ENCODE measurements at regions not wholly inside any gene's neighbourhood (a gene's known extent, or its start where the extent isn't known, plus 50 kb on each side); places are given as distances from the start of the nearest gene placed in this dataset.

DNA sequence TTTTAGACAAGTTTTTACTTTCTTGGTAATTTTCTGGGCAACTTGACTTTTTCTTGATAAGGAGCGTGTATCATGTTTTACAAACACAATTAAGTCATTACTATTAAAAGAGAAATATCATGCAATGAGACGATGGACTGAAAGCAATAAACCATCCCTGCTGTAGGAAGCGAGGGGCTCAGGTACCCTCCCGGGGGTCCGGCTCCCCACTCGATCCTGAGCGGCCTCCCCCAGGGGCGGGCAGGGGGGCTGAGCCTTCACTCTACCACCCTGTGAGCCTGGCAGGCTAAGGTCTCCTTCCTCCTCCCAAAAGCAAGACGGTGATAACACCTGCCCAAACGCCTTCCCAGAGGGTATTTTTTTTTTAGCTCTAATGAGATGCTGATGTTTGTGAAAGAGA is 51.8 kb upstream of the ADGRA1 start:
- DNase-seq: no peak

- no peak for DNase-seq
Measured at GRCh38 chr10:133034762-133035161, 53.0 kb upstream of the ADGRA1 start.

GRCh38 chr10:133034092-133034491 is 53.6 kb upstream of the ADGRA1 start:
- no peak for DNase-seq

DNA sequence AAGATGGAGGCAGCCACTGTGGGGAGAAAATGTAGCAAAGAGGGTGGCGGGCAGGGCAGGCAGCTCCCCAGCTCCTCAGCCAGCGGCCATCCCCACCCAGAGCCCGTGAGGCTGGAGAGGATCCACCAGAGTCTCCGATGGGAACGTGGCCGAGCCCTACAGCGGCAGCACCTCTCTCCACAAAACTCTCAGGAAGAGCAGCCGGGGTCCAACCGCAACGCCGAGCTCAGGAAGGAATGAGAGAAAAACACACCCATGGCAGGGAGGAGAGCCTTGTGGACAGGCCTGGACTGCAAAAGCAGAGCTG is 54.0 kb upstream of the ADGRA1 start:
- DNase-seq: no peak

GRCh38 chr10:133032976-133033741 is 54.6 kb upstream of the ADGRA1 start:
- DNase-seq: no peak

DNA sequence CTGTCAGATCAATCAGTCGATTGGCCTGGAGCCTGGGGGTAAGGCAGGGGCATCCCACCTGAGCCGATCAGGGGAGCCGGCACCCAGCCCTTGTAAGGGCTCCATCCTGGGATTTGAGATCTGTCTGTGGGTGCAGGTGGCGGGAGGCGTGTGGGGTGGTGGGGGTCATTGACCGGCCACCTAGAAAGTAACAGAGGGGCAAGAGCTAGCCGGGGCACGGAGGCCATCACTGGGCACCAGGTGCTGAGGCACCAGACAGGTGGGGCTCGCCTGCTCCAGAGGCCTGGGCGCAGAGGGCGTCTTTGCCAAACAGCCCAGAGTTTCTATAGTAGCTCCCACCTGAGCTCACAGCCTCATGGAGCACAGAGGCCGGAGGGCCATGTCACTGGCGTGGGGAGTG is 55.5 kb upstream of the ADGRA1 start:
- DNase-seq: no peak

DNA sequence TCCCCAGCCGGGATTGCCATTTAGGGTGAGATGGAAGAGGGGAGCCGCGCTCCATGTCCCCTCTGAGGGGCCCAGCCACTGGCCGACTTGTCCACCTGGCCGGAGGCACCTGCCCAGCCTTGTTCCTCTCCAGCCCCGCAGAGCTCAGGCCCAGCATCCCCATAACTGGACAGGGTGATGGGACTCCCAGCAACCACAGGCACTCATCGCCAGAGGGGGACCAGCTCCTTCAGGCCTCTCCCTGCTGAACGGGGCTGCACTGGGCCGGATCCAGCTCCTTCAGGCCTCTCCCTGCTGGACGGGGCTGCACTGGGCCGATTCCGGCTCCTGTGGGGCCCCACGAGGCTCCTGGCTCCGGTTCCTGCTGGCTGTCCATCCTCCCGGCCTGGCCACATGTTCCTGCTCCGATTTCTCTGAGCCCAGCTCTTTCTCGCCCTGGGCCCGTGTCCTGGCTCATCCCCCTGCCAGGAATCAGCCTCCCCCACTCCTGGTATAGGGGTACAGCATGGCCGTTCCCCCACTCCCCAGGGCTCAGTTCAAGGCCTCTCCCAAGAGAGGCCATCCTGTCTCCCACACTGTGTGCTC is 56.1 kb upstream of the ADGRA1 start:
- DNase-seq: no peak

- DNase-seq: no peak
Measured at GRCh38 chr10:133030781-133031180, 56.9 kb upstream of the ADGRA1 start.

- DNase-seq: no peak
Measured at GRCh38 chr10:133030126-133030525, 57.6 kb upstream of the ADGRA1 start.

DNA sequence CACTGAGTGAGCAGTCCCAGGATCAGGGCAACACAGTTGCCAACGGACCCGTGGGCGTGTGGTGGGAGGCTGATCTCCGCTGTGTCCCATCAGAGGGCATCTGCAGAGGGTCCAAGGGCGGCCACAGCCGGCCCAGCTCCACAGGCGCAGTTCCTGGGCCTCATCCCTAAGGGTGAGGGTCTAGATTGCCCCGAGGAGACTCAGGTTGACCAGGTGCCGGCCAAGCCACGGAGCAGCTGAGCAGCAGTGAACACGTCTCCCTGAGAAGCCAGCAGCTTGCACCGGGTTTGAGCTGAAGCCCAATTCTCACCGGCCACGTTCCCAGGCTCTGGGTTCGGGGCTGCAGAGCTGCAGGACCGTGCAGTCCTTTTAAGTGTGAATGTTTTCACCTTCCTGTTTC is 58.8 kb upstream of the ADGRA1 start:
- DNase-seq: no peak

- DNase-seq: no peak
Measured at GRCh38 chr10:133028158-133028557, 59.6 kb upstream of the ADGRA1 start.

DNA sequence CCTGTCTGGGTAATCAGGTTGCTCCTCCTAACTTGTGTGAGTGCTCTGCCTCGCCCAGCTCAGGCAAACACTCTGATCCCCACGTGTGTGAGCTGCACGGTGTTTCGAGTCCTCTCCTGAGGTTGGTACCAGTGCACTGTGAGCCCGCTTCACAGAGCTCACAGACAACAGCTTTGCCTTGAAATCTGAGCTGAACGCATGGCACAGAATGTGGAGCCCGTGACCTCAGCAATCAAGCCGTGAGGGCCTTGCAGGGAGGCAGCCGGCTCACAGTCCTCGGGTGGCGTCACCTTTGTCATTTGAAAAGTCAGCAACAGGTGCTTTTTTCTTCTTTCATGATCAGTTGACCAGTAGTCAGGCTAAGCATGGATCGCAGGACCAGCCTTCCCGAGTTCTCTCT is 60.2 kb upstream of the ADGRA1 start:
- no peak for DNase-seq

DNA sequence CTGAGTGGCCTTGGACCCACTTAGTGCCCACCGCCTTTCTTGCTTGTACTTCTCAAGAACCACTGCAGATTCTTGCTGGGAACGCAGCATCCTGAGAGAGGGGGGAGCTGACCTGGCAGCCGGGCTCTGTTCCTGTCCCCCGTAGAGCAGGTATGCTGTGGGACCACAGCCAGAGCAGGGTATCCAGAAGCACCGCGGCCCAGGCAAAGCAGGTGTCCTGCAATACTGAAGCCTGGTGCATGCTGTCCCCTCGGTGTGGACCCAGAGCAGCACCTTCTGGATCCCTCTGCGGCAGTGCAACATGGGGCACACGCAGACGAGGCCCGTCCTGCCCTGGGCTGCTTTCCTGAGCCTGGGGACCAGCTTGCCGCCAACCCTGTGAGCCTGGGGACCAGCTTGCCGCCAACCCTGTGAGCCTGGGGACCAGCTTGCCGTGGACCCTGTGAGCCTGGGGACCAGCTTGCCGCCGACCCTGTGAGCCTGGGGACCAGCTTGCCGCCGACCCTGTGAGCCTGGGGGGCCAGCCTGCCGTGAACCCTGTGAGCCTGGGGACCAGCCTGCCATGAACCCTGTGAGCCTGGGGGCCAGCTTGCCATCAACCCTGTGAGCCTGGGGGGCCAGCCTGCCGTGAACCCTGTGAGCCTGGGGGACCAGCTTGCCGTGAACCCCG is 60.9 kb upstream of the ADGRA1 start:
- DNase-seq: no peak

DNA sequence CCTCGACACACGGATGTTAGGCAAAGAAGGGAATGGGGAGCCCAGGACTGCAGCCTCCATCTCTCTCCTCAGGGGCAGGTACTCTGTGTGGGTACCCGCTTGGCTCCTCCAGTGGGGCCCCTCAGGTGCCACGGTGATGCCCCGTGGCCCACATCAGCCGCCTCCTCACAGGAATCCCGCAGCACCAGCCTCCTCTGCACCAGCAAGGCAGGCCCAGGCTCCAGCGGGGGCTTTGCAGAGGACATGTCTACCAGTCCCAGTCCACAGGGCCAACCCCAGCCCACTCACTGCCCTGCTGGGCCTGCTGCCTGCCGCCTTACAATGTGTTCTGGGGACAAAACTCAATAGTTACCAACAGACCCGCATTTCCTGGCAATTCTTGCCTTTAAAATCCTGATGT is 61.6 kb upstream of the ADGRA1 start:
- no peak for DNase-seq

- no peak for DNase-seq
Measured at GRCh38 chr10:133025558-133026090, 62.1 kb upstream of the ADGRA1 start.

DNA sequence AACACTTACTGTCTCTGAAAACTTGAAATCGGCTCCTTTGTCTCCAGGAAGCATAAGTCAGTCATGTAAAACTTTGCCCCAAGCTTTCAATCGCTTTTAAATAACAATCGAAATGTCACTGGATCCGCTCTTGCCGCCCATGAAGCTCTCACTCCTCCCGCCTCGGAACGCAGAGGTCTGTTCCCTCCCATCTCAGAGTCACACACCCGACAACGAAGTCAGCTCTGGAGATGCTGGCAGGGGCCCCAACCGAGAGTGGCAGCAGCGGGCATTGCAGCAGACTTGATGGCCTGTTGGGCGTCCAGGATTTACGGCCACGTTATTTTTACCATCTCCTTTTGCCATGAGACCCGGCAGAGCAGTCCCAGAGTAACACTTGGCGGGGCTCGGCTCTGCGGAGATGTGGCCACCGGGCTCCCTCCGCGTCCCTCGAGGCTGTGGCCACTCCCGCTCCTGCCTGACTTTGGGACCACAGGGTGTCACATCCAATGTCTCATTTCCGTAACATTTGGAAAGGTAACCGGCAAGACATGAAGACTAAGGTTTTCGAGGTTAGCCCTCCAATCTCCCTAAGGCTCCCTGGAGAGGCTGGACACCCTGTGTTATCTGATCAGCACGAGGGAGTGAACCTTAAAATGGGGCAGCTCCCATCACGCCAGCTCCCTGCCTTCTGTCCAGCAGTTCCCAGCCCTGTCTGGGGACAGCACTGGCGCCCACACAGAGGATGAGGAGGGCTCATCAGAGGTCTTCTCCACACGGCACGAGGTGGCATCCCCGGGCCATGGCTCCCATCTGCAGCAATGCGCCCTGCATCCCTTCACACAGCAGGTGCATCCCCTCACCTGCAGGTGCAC is 62.8 kb upstream of the ADGRA1 start:
- DNase-seq: no peak

- DNase-seq: no peak
Measured at GRCh38 chr10:133023216-133023843, 64.4 kb upstream of the ADGRA1 start.

DNA sequence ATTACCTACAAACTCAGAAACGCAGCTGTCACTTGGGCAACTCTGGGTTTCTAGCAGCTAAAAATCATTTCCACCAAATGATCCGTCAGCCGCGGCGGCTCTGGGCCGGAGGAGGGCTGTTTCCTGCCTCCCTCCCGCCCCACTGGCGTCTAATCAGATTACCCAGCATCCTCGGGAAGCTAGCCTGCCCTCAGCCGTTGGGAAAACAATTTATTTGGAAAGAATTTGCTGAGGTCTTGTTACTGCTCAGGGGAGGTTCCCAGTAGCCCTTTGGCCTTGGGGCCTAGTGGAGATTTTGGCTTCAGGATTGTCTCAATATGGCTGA is 65.0 kb upstream of the ADGRA1 start:
- DNase-seq: peak; percentile 67 to 68

- peak in 1 of 2 donors; percentile 7 for DNase-seq
Measured at GRCh38 chr10:133021963-133022775, 65.6 kb upstream of the ADGRA1 start.

- no peak for DNase-seq
Measured at GRCh38 chr10:133021116-133021962, 66.4 kb upstream of the ADGRA1 start.
